ENCODE measurements at regions not wholly inside any gene's neighbourhood (a gene's known extent, or its start where the extent isn't known, plus 50 kb on each side); places are given as distances from the start of the nearest gene placed in this dataset.

- DNase-seq (no peak), ATAC-seq (ENCODE audit: low FRiP score in 2 of 2) (no peak)
- no peaks in the 10 kb centered on the region for H3K36me3 ChIP-seq
- H3K27ac ChIP-seq = no peak overlapping the region
- H3K4me3 ChIP-seq = no peak overlapping the region
- H3K27me3 ChIP-seq = no peaks in the 10 kb centered on the region
- no peak for TF ChIP-seq POLR2AphosphoS5 (IDR thresholded peaks at IDR 0.05)
- TF ChIP-seq EP300 (IDR thresholded peaks at IDR 0.05) = no peak
- TF ChIP-seq CTCF (IDR thresholded peaks at IDR 0.05) = no peak
- no peak for TF ChIP-seq POLR2A (IDR thresholded peaks at IDR 0.05)
- no peaks in the 10 kb centered on the region for H3K9me3 ChIP-seq
- 94 to 100% methylated on average over 1 of the region's 1 CpG for WGBS, 2 donors
- no peaks in the 10 kb centered on the region for H3K4me1 ChIP-seq
Measured at GRCh38 chr21:27397578-27397977, 430.7 kb upstream of the ADAMTS5 start.

GRCh38 chr21:27393726-27394125 is 426.8 kb upstream of the ADAMTS5 start:
- TF ChIP-seq CTCF (IDR thresholded peaks at IDR 0.05) (no peak), POLR2A (IDR thresholded peaks at IDR 0.05) (no peak), EP300 (IDR thresholded peaks at IDR 0.05) (no peak), POLR2AphosphoS5 (IDR thresholded peaks at IDR 0.05) (no peak)
- DNase-seq (no peak), ATAC-seq (ENCODE audit: low FRiP score in 2 of 2) (no peak)
- Histone ChIP-seq H3K9me3 (no peaks in the 10 kb centered on the region), H3K4me3 (no peak overlapping the region), H3K27me3 (no peaks in the 10 kb centered on the region), H3K36me3 (no peaks in the 10 kb centered on the region), H3K27ac (no peak overlapping the region), H3K4me1 (no peaks in the 10 kb centered on the region)
- 76 to 78% methylated on average over 3 of the region's 3 CpGs for WGBS, 2 donors

- ATAC-seq (ENCODE audit: low FRiP score in 2 of 2) (no peak), DNase-seq (no peak)
- WGBS, 2 donors = 77 to 89% methylated on average over 2 of the region's 2 CpGs
- Histone ChIP-seq H3K9me3 (no peaks in the 10 kb centered on the region), H3K27me3 (no peaks in the 10 kb centered on the region), H3K4me3 (no peak overlapping the region), H3K36me3 (no peaks in the 10 kb centered on the region), H3K4me1 (no peaks in the 10 kb centered on the region), H3K27ac (no peak overlapping the region)
- TF ChIP-seq POLR2AphosphoS5 (IDR thresholded peaks at IDR 0.05) = no peak
- no peak for TF ChIP-seq POLR2A (IDR thresholded peaks at IDR 0.05)
- no peak for TF ChIP-seq EP300 (IDR thresholded peaks at IDR 0.05)
- TF ChIP-seq CTCF (IDR thresholded peaks at IDR 0.05) = no peak
Measured at GRCh38 chr21:27391990-27392389, 425.1 kb upstream of the ADAMTS5 start.

GRCh38 chr21:27390384-27390783 is 423.5 kb upstream of the ADAMTS5 start:
- no peaks in the 10 kb centered on the region for H3K9me3 ChIP-seq
- no peaks in the 10 kb centered on the region for H3K27me3 ChIP-seq
- 55 to 65% methylated on average over 2 of the region's 2 CpGs for WGBS, 2 donors
- DNase-seq = no peak
- TF ChIP-seq POLR2A (IDR thresholded peaks at IDR 0.05) (no peak), EP300 (IDR thresholded peaks at IDR 0.05) (no peak), CTCF (IDR thresholded peaks at IDR 0.05) (no peak), POLR2AphosphoS5 (IDR thresholded peaks at IDR 0.05) (no peak)
- H3K4me3 ChIP-seq = no peak overlapping the region
- no peaks in the 10 kb centered on the region for H3K4me1 ChIP-seq
- ATAC-seq (ENCODE audit: low FRiP score in 2 of 2) = no peak
- H3K27ac ChIP-seq = no peak overlapping the region
- H3K36me3 ChIP-seq = no peaks in the 10 kb centered on the region

- ATAC-seq (ENCODE audit: low FRiP score in 2 of 2) (no peak), DNase-seq (no peak)
- Histone ChIP-seq H3K27ac (no peak overlapping the region), H3K36me3 (no peaks in the 10 kb centered on the region), H3K4me3 (no peak overlapping the region), H3K9me3 (no peaks in the 10 kb centered on the region), H3K27me3 (no peaks in the 10 kb centered on the region), H3K4me1 (no peaks in the 10 kb centered on the region)
- no peak for TF ChIP-seq POLR2A (IDR thresholded peaks at IDR 0.05)
- no peak for TF ChIP-seq CTCF (IDR thresholded peaks at IDR 0.05)
- no peak for TF ChIP-seq EP300 (IDR thresholded peaks at IDR 0.05)
- TF ChIP-seq POLR2AphosphoS5 (IDR thresholded peaks at IDR 0.05) = no peak
- 59 to 71% methylated on average over 2 of the region's 2 CpGs for WGBS, 2 donors
Measured at GRCh38 chr21:27388825-27389224, 421.9 kb upstream of the ADAMTS5 start.
